ENCODE measurements at regions not wholly inside any gene's neighbourhood (a gene's known extent, or its start where the extent isn't known, plus 50 kb on each side); places are given as distances from the start of the nearest gene placed in this dataset.

DNA sequence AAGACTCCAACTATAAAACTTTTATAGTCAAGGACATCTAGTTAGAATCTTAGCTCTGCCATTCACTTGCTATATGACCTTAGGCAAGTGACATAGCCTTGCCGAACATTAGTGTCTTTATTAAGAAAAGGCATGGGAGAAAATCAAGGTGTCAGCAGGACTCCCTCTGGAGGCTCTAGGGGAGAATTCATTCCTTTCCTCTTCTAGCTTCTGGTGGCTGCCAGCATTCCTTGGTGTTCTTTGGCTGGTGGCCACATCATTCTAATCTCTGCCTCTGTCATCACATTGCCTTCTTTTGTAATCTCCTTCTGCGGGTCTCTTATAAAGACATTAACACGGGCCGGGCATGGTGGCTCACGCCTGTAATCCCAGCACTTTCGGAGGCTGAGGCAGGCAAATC is 99.8 kb downstream of the PPP1R2C start (continued):
- TF ChIP-seq, protein P1, sequence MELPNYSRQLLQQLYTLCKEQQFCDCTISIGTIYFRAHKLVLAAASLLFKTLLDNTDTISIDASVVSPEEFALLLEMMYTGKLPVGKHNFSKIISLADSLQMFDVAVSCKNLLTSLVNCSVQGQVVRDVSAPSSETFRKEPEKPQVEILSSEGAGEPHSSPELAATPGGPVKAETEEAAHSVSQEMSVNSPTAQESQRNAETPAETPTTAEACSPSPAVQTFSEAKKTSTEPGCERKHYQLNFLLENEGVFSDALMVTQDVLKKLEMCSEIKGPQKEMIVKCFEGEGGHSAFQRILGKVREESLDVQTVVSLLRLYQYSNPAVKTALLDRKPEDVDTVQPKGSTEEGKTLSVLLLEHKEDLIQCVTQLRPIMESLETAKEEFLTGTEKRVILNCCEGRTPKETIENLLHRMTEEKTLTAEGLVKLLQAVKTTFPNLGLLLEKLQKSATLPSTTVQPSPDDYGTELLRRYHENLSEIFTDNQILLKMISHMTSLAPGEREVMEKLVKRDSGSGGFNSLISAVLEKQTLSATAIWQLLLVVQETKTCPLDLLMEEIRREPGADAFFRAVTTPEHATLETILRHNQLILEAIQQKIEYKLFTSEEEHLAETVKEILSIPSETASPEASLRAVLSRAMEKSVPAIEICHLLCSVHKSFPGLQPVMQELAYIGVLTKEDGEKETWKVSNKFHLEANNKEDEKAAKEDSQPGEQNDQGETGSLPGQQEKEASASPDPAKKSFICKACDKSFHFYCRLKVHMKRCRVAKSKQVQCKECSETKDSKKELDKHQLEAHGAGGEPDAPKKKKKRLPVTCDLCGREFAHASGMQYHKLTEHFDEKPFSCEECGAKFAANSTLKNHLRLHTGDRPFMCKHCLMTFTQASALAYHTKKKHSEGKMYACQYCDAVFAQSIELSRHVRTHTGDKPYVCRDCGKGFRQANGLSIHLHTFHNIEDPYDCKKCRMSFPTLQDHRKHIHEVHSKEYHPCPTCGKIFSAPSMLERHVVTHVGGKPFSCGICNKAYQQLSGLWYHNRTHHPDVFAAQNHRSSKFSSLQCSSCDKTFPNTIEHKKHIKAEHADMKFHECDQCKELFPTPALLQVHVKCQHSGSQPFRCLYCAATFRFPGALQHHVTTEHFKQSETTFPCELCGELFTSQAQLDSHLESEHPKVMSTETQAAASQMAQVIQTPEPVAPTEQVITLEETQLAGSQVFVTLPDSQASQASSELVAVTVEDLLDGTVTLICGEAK (IDR thresholded peaks at IDR 0.05): no peak
- TF ChIP-seq, protein P1 (CRISPR knock-in tag; IDR thresholded peaks at IDR 0.05): no peak
- no peak for TF ChIP-seq SMAD3 (CRISPR knock-in tag; conservative IDR thresholded peaks at IDR 0.05)
- TF ChIP-seq EHMT2 (IDR thresholded peaks at IDR 0.05): no peak
- no peak for TF ChIP-seq RFX5 (IDR thresholded peaks at IDR 0.05; ENCODE audit: low read depth, low read length)
- TF ChIP-seq, protein P2, sequence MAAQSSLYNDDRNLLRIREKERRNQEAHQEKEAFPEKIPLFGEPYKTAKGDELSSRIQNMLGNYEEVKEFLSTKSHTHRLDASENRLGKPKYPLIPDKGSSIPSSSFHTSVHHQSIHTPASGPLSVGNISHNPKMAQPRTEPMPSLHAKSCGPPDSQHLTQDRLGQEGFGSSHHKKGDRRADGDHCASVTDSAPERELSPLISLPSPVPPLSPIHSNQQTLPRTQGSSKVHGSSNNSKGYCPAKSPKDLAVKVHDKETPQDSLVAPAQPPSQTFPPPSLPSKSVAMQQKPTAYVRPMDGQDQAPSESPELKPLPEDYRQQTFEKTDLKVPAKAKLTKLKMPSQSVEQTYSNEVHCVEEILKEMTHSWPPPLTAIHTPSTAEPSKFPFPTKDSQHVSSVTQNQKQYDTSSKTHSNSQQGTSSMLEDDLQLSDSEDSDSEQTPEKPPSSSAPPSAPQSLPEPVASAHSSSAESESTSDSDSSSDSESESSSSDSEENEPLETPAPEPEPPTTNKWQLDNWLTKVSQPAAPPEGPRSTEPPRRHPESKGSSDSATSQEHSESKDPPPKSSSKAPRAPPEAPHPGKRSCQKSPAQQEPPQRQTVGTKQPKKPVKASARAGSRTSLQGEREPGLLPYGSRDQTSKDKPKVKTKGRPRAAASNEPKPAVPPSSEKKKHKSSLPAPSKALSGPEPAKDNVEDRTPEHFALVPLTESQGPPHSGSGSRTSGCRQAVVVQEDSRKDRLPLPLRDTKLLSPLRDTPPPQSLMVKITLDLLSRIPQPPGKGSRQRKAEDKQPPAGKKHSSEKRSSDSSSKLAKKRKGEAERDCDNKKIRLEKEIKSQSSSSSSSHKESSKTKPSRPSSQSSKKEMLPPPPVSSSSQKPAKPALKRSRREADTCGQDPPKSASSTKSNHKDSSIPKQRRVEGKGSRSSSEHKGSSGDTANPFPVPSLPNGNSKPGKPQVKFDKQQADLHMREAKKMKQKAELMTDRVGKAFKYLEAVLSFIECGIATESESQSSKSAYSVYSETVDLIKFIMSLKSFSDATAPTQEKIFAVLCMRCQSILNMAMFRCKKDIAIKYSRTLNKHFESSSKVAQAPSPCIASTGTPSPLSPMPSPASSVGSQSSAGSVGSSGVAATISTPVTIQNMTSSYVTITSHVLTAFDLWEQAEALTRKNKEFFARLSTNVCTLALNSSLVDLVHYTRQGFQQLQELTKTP (IDR thresholded peaks at IDR 0.05; ENCODE audit: low read depth in 1 of 2, partially characterized antibody in 2 of 2): no peak
- TF ChIP-seq TAL1 (IDR thresholded peaks at IDR 0.05): no peak
- no peak for TF ChIP-seq KDM5B (IDR thresholded peaks at IDR 0.05; ENCODE audit: insufficient replicate concordance, low read depth, low read length)
- no peak for TF ChIP-seq ZNF324 (CRISPR knock-in tag; IDR thresholded peaks at IDR 0.05)
- TF ChIP-seq FOXK2 (conservative IDR thresholded peaks at IDR 0.05 in 1 of 2, IDR thresholded peaks at IDR 0.05 in 1 of 2; ENCODE audit: low read depth in 2 of 2): no peak
- TF ChIP-seq, protein P3, sequence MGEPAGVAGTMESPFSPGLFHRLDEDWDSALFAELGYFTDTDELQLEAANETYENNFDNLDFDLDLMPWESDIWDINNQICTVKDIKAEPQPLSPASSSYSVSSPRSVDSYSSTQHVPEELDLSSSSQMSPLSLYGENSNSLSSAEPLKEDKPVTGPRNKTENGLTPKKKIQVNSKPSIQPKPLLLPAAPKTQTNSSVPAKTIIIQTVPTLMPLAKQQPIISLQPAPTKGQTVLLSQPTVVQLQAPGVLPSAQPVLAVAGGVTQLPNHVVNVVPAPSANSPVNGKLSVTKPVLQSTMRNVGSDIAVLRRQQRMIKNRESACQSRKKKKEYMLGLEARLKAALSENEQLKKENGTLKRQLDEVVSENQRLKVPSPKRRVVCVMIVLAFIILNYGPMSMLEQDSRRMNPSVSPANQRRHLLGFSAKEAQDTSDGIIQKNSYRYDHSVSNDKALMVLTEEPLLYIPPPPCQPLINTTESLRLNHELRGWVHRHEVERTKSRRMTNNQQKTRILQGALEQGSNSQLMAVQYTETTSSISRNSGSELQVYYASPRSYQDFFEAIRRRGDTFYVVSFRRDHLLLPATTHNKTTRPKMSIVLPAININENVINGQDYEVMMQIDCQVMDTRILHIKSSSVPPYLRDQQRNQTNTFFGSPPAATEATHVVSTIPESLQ (CRISPR knock-in tag; IDR thresholded peaks at IDR 0.05): no peak
- no peak for TF ChIP-seq PHF8 (IDR thresholded peaks at IDR 0.05; ENCODE audit: borderline replicate concordance, low read length)
